ENCODE measurements at regions not wholly inside any gene's neighbourhood (a gene's known extent, or its start where the extent isn't known, plus 50 kb on each side); places are given as distances from the start of the nearest gene placed in this dataset.

GRCh38 chr10:130648807-130649206 lies 512.6 kb downstream of the GLRX3 start:
- no peak overlapping the region for H3K4me3 ChIP-seq
- no peaks in the 10 kb centered on the region for H3K9me3 ChIP-seq
- H3K27me3 ChIP-seq = no peaks in the 10 kb centered on the region
- H3K36me3 ChIP-seq = no peaks in the 10 kb centered on the region
- DNase-seq (ENCODE audit: low spot score in 2 of 2) = no peak
- intact Hi-C loops (cut with DNase I) = no loop called here
- H3K4me1 ChIP-seq = no peaks in the 10 kb centered on the region
- TF ChIP-seq, protein P1, sequence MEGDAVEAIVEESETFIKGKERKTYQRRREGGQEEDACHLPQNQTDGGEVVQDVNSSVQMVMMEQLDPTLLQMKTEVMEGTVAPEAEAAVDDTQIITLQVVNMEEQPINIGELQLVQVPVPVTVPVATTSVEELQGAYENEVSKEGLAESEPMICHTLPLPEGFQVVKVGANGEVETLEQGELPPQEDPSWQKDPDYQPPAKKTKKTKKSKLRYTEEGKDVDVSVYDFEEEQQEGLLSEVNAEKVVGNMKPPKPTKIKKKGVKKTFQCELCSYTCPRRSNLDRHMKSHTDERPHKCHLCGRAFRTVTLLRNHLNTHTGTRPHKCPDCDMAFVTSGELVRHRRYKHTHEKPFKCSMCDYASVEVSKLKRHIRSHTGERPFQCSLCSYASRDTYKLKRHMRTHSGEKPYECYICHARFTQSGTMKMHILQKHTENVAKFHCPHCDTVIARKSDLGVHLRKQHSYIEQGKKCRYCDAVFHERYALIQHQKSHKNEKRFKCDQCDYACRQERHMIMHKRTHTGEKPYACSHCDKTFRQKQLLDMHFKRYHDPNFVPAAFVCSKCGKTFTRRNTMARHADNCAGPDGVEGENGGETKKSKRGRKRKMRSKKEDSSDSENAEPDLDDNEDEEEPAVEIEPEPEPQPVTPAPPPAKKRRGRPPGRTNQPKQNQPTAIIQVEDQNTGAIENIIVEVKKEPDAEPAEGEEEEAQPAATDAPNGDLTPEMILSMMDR (IDR thresholded peaks at IDR 0.05) = no peak
- no peak overlapping the region for H3K27ac ChIP-seq

GRCh38 chr10:130652544-130652943 lies 516.4 kb downstream of the GLRX3 start:
- intact Hi-C loops (cut with DNase I) = no loop called here
- Histone ChIP-seq H3K9me3 (no peaks in the 10 kb centered on the region), H3K27me3 (no peaks in the 10 kb centered on the region), H3K36me3 (no peaks in the 10 kb centered on the region), H3K4me1 (no peaks in the 10 kb centered on the region), H3K4me3 (no peak overlapping the region), H3K27ac (no peak overlapping the region)
- no peak for DNase-seq (ENCODE audit: low spot score in 2 of 2)
- TF ChIP-seq, protein P1 (IDR thresholded peaks at IDR 0.05) = no peak

DNA sequence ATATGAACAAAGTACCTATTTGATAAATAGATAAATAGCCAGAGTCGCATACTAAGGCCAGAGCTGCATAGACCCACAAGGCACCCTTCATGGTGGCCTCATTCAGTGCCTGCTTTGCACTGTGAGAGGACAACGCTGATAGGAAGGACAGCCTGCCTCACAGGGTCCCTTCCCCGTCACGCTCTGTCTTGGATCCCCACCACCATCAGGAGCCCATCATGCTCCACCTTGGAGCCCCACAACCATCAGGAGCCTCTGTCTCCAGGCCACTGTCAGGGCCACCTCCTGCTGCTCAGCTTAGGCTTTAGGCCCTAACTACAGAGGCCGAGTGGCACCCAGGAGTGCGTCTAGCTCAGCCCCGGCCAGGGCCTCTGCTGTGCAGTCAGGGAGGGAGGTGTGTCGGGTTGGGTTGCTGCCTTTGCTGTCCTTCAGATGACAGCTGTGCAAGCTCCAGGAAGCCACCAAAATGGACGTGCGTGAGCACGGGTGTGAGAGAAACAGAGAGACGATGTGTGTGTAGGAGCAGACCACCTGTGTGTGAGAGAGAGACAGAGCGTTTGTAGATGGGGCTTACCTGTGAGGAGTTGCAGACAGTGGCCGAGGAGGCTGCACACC lies 516.9 kb downstream of the GLRX3 start:
- H3K9me3 ChIP-seq = no peaks in the 10 kb centered on the region
- H3K27me3 ChIP-seq = no peaks in the 10 kb centered on the region
- H3K36me3 ChIP-seq = no peaks in the 10 kb centered on the region
- H3K4me1 ChIP-seq = no peaks in the 10 kb centered on the region
- no peak overlapping the region for H3K27ac ChIP-seq
- TF ChIP-seq, protein P1 (IDR thresholded peaks at IDR 0.05) = no peak
- intact Hi-C loops (cut with DNase I) = no loop called here
- DNase-seq (ENCODE audit: low spot score in 2 of 2) = no peak
- no peak overlapping the region for H3K4me3 ChIP-seq

DNA sequence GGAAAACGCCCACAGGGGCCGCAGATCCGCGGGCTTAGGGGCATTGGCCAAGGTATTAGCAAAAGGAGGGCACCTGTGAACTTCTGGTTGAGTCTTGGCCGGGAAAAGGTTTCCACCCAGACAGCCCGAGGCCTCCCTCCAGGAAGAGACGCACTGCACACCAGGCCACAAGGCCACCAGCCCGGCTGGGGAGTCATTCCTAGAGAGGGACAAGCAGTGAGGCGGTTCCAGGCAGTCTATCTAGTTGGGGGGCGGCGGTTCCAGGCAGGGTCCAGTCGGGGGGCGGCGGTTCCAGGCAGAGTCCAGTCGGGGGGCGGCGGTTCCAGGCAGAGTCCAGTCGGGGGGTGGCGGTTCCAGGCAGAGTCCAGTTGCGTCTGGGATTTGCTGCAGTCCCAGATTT lies 518.5 kb downstream of the GLRX3 start:
- DNase-seq (ENCODE audit: low spot score in 2 of 2) = no peak
- Histone ChIP-seq H3K27ac (no peak overlapping the region), H3K36me3 (no peaks in the 10 kb centered on the region), H3K4me3 (no peak overlapping the region), H3K4me1 (no peaks in the 10 kb centered on the region), H3K9me3 (no peaks in the 10 kb centered on the region), H3K27me3 (no peaks in the 10 kb centered on the region)
- TF ChIP-seq, protein P1 (IDR thresholded peaks at IDR 0.05) = no peak
- intact Hi-C loops (cut with DNase I) = no loop called here

DNA sequence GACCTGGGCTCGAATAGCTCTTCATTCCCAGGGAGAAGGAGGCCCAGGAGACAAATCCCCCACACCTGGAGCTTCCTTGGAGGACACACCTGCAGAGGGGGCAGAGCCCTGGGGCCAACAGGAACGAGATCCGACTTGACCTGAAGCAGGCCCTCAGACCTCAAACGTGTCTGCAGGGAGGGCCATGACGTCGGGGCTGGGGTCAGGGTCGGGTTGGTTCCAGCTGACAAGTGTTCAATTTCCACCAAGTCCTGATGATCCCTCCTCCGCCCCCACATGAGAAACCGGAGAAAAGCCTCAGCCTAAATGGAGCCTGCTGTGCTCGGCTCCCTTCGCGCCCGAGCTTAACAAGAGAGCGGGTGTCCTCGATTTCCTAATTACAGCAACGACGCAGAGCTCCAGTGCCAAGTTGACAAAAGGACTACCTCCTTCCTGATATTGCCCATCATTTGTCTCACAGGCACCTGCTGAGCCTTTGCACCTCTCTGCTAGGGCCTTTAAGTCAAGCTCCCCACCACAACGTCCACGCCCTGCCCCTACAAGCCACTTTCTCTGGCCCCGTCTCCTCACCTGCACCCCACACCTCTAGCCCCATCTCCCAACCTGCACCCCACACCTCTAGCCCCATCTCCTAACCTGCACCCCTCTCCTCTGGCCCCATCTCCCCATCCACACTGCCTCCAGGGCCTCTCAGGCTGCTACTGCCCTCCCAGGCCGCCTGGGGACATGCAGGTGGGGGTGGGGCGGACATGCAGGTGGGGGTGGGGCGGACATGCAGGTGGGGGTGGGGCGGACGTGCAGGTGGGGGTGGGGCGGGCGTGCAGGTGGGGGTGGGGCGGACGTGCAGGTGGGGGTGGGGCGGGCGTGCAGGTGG lies 519.4 kb downstream of the GLRX3 start:
- Histone ChIP-seq H3K4me1 (no peaks in the 10 kb centered on the region), H3K27me3 (no peaks in the 10 kb centered on the region), H3K9me3 (no peaks in the 10 kb centered on the region), H3K27ac (no peak overlapping the region), H3K36me3 (no peaks in the 10 kb centered on the region), H3K4me3 (no peak overlapping the region)
- TF ChIP-seq, protein P1 (IDR thresholded peaks at IDR 0.05) = no peak
- no peak for DNase-seq (ENCODE audit: low spot score in 2 of 2)
- intact Hi-C loops (cut with DNase I) = no loop called here

Measured in ascending aorta (tissue), 2 donors.